HepG2 (cell line): ENCODE measurements at regions not wholly inside any gene's neighbourhood (a gene's known extent, or its start where the extent isn't known, plus 50 kb on each side); places are given as distances from the start of the nearest gene placed in this dataset.

Experiments used
- ATAC-seq: fragments of 200-7000 bp; cut with Tn5 transposase; 3 replicates; pipeline ENCODE4 v1.9.1; 2020; ENCODE audit warnings: mild to moderate bottlenecking, moderate library complexity
- BruUV-seq: library from RNA; stranded (reverse); fragments of 400-500 nt; replicated peaks from 2 replicates; lab custom pipeline; 2021; lab: Mats Ljungman, UMichigan
- CTCF ChIA-PET: fragments of 300-600 bp; formaldehyde crosslinking; extraction: SDS; loops from one replicate; lab custom pipeline; 2021; ENCODE audit warnings: low total read pairs, inconsistent platforms, low intra/inter-chr PET ratio; lab: Yijun Ruan, JAX
- POLR2A ChIA-PET: fragments of 350-600 bp; sonication (Branson Sonifier 250); formaldehyde crosslinking; loops from one replicate; lab custom pipeline; 2020; ENCODE audit warnings: antibody characterized with exemption, inconsistent platforms; lab: Yijun Ruan, JAX
- DNase-seq: peaks from one replicate; pipeline ENCODE4 v3.0.0-alpha.2; 2015; ENCODE audit warnings: low spot score
- FAIRE-seq: peaks from 3 replicates; lab custom pipeline; 2011; peaks lifted over from hg19 to GRCh38; lab: Jason Lieb, UNC
- H2AFZ ChIP-seq: one replicate; pipeline ENCODE4 v1.6.1; 2011; ENCODE audit warnings: low read length, inconsistent platforms
- H3K27ac ChIP-seq: fragments of 300-600 bp; 3 replicates; pipeline ENCODE4 v1.8.0; 2011; ENCODE audit warnings: mixed run types, mild to moderate bottlenecking, mixed read lengths, low read length, inconsistent platforms; ENCODE audit not compliant: insufficient read depth; ENCODE audit errors: extremely low read length
- H3K27me3 ChIP-seq, 2 experiments: fragments of 200-600 bp in 1 of 2; 2 replicates in 1 of 2; 3 replicates in 1 of 2; pipeline versions ENCODE4 v1.6.0 to v1.8.0; 2011; ENCODE audit warnings: low read length in 2 of 2, mild to moderate bottlenecking in 2 of 2, moderate library complexity in 2 of 2, inconsistent platforms in 1 of 2; ENCODE audit not compliant: insufficient read depth in 2 of 2, control insufficient read depth in 1 of 2
- H3K36me3 ChIP-seq, 2 experiments: fragments of 200-600 bp in 1 of 2; replicated peaks in 1 of 2; 2 replicates in 1 of 2; 3 replicates in 1 of 2; pipeline versions ENCODE4 v1.5.1 to v1.8.0; 2011; ENCODE audit warnings: low read length in 2 of 2, inconsistent platforms in 1 of 2; ENCODE audit not compliant: insufficient read depth in 2 of 2, control insufficient read depth in 1 of 2
- H3K4me1 ChIP-seq: 2 replicates; pipeline ENCODE4 v1.5.1; 2012; ENCODE audit warnings: low read length, inconsistent platforms; ENCODE audit not compliant: insufficient read depth
- H3K4me2 ChIP-seq: 2 replicates; pipeline ENCODE4 v1.6.0; 2011; ENCODE audit warnings: low read depth, low read length, inconsistent platforms
- H3K4me3 ChIP-seq, 3 experiments: fragments of 200-600 bp in 1 of 3; sonication (generic), shearing (Covaris generic) in 1 of 3; replicated peaks in 1 of 3; 2 replicates each; pipeline ENCODE4 v1.5.1; 2011 to 2016; ENCODE audit warnings: low read length in 3 of 3, inconsistent platforms in 2 of 3, low read depth in 2 of 3, mild to moderate bottlenecking in 2 of 3, control low read depth in 1 of 3, mixed read lengths in 1 of 3; ENCODE audit not compliant: insufficient read depth in 1 of 3
- H3K79me2 ChIP-seq: one replicate; pipeline ENCODE4 v1.6.1; 2011; ENCODE audit warnings: low read length, inconsistent platforms; ENCODE audit not compliant: insufficient read depth
- H3K9ac ChIP-seq: 2 replicates; pipeline ENCODE4 v1.6.0; 2011; ENCODE audit warnings: mild to moderate bottlenecking, low read depth, low read length, inconsistent platforms; ENCODE audit not compliant: insufficient read depth
- H3K9me3 ChIP-seq: 2 replicates; pipeline ENCODE4 v1.5.1; 2012; ENCODE audit warnings: mild to moderate bottlenecking, low read length
- H4K20me1 ChIP-seq: 2 replicates; pipeline ENCODE4 v1.6.0; 2011; ENCODE audit warnings: inconsistent platforms, mild to moderate bottlenecking, low read length, moderate library complexity; ENCODE audit not compliant: insufficient read depth
- HMGA1 ChIP-seq: sonication (generic); formaldehyde crosslinking; conservative IDR thresholded peaks from 2 replicates; pipeline ENCODE4 v1.4.0; 2020; ENCODE audit warnings: missing genetic modification reagents
- MED13 ChIP-seq: sonication (generic); formaldehyde crosslinking; IDR thresholded peaks from 2 replicates; pipeline ENCODE4 v1.5.0; 2020; ENCODE audit warnings: missing genetic modification reagents
- MIER2 ChIP-seq: IDR thresholded peaks from 2 replicates; pipeline ENCODE4 v1.6.1; 2016; ENCODE audit warnings: missing biosample characterization, missing genetic modification reagents
- MTERF4 ChIP-seq: sonication (generic); formaldehyde crosslinking; IDR thresholded peaks from 2 replicates; pipeline ENCODE4 v1.8.0; 2023; ENCODE audit warnings: mild to moderate bottlenecking, missing genetic modification reagents
- RBM22 ChIP-seq: fragments of 200-400 bp; formaldehyde crosslinking; optimal IDR thresholded peaks from 2 replicates; pipeline ENCODE3; 2017; ENCODE audit warnings: mild to moderate bottlenecking, low read length, moderate library complexity
- TFDP2 ChIP-seq: sonication (generic); formaldehyde crosslinking; IDR thresholded peaks from 2 replicates; pipeline ENCODE4 v1.4.0; 2020; ENCODE audit warnings: missing genetic modification reagents
- TRIM22 ChIP-seq: fragments of 450-650 bp; IDR thresholded peaks from 2 replicates; pipeline ENCODE4 v1.6.1; 2017
- ZBTB8A ChIP-seq: sonication (generic); formaldehyde crosslinking; IDR thresholded peaks from 2 replicates; pipeline ENCODE4 v1.4.0; 2020; ENCODE audit warnings: mild to moderate bottlenecking, low read depth, missing genetic modification reagents, borderline replicate concordance
- ZNF232 ChIP-seq: sonication (generic); formaldehyde crosslinking; IDR thresholded peaks from 2 replicates; pipeline ENCODE4 v1.4.0; 2020; ENCODE audit warnings: missing genetic modification reagents, borderline replicate concordance
- ZNF34 ChIP-seq: sonication (generic); formaldehyde crosslinking; IDR thresholded peaks from 2 replicates; pipeline ENCODE4 v1.4.0; 2020; ENCODE audit warnings: mild to moderate bottlenecking, missing genetic modification reagents, borderline replicate concordance
- ZNF343 ChIP-seq: sonication (generic); formaldehyde crosslinking; IDR thresholded peaks from 2 replicates; pipeline ENCODE4 v1.4.0; 2020; ENCODE audit warnings: mild to moderate bottlenecking, missing genetic modification reagents
- ZNF512B ChIP-seq: sonication (generic); formaldehyde crosslinking; IDR thresholded peaks from 2 replicates; pipeline ENCODE4 v1.5.1; 2020; ENCODE audit warnings: missing genetic modification reagents, mild to moderate bottlenecking, borderline replicate concordance
- ZNF746 ChIP-seq: sonication (generic); formaldehyde crosslinking; IDR thresholded peaks from 2 replicates; pipeline ENCODE4 v1.8.0; 2022; ENCODE audit warnings: mild to moderate bottlenecking, missing genetic modification reagents
- ZNF776 ChIP-seq: sonication (generic); formaldehyde crosslinking; IDR thresholded peaks from 2 replicates; pipeline ENCODE4 v1.4.0; 2020; ENCODE audit warnings: mild to moderate bottlenecking, missing genetic modification reagents
- WGBS: methylation state at CpG from one replicate; pipeline ENCODE4 v1.1.6; 2017; ENCODE audit warnings: low lambda C conversion rate; 5-methylcytosine and 5-hydroxymethylcytosine counted together
- in situ Hi-C: cut with HindIII; loops from 2 replicates; pipeline ENCODE4 v1.10.0; 2017; ENCODE audit warnings: low pct_unique_long_range_greater_than_20kb; ENCODE audit not compliant: extremely low pct_ligation_motif_present
- intact Hi-C: fragments of 100-400 bp; cut with micrococcal nuclease; formaldehyde crosslinking; loops from one replicate; pipeline ENCODE4 v1.10.0; 2022; ENCODE audit not compliant: unreplicated experiment

GRCh38 chr11:95547976-95548375, 241.6 kb downstream of the FAM76B start:
- Histone ChIP-seq H3K4me1 (no peaks in the 10 kb centered on the region), H3K4me3 (no peak overlapping the region), H3K79me2 (no peaks in the 10 kb centered on the region), H3K9me3 (no peaks in the 10 kb centered on the region), H3K36me3 (no peaks in the 10 kb centered on the region), H3K27ac (no peak overlapping the region), H4K20me1 (no peaks in the 10 kb centered on the region), H3K4me2 (no peak overlapping the region), H3K9ac (no peak overlapping the region), H2AFZ (no peak overlapping the region), H3K27me3 (peaks cover 0 to 3% of the 10 kb centered on the region in 2 experiments; a peak in 1 of 5 replicates)
- ChIA-PET POLR2A (no interaction called here), CTCF (no interaction called here)
- DNase-seq (no peak), FAIRE-seq (no peak), ATAC-seq (no peak)
- no TSS peak for BruUV-seq
- intact Hi-C loops (no loop called here), in situ Hi-C loops (no loop called here)
- TF ChIP-seq TFDP2 (CRISPR knock-in tag) (no peak), ZBTB8A (CRISPR knock-in tag) (no peak), RBM22 (no peak), HMGA1 (CRISPR knock-in tag) (no peak), ZNF776 (no peak), MTERF4 (no peak)

- Histone ChIP-seq H3K4me2 (no peak overlapping the region), H3K9ac (no peak overlapping the region), H4K20me1 (no peaks in the 10 kb centered on the region), H2AFZ (no peak overlapping the region), H3K27ac (no peak overlapping the region), H3K4me1 (no peaks in the 10 kb centered on the region), H3K4me3 (no peak overlapping the region), H3K36me3 (no peaks in the 10 kb centered on the region), H3K79me2 (no peaks in the 10 kb centered on the region), H3K27me3 (peaks cover 0 to 3% of the 10 kb centered on the region in 2 experiments; a peak in 1 of 5 replicates), H3K9me3 (no peaks in the 10 kb centered on the region)
- in situ Hi-C loops (no loop called here), intact Hi-C loops (no loop called here)
- ATAC-seq (no peak), FAIRE-seq (no peak), DNase-seq (no peak)
- BruUV-seq = no TSS peak
- POLR2A ChIA-PET = no interaction called here
- 10% methylated on average over 2 of the region's 2 CpGs for WGBS
- CTCF ChIA-PET = no interaction called here
- TF ChIP-seq ZNF232 (no peak), MIER2 (CRISPR knock-in tag) (no peak), ZNF343 (CRISPR knock-in tag) (no peak), MED13 (no peak), TRIM22 (no peak), ZNF746 (CRISPR knock-in tag) (no peak), ZNF34 (no peak), ZNF512B (no peak)
Observed at GRCh38 chr11:95547186-95547585, 242.4 kb downstream of the FAM76B start.
